Adrenal gland (tissue), 5 donors: ENCODE measurements at regions not wholly inside any gene's neighbourhood (a gene's known extent, or its start where the extent isn't known, plus 50 kb on each side); places are given as distances from the start of the nearest gene placed in this dataset.

Source experiments
- CTCF ChIP-seq, 6 experiments: fragments of 450-650 bp in 4 of 6; fragments of 200-600 bp in 2 of 6; sonication (generic) in 1 of 6; IDR thresholded peaks; 1 replicate in 5 of 6; 2 replicates in 1 of 6; pipeline versions ENCODE4 v1.5.1 to v1.8.0; 2016 to 2021; ENCODE audit warnings: antibody characterized with exemption in 6 of 6, mild to moderate bottlenecking in 2 of 6, moderate library complexity in 1 of 6
- POLR2A ChIP-seq, 2 donors: fragments of 450-650 bp; IDR thresholded peaks; one replicate each; pipeline ENCODE4 v1.6.1; 2017; ENCODE audit warnings: antibody characterized with exemption in 2 of 2, mild to moderate bottlenecking in 2 of 2, moderate library complexity in 1 of 2
- donor health status: DM: no; HTN: no; CAD: no.

GRCh38 chr11:96713301-96713700 lies 323.5 kb downstream of the JRKL start:
- TF ChIP-seq CTCF (IDR thresholded peaks at IDR 0.05), result no peak
- TF ChIP-seq POLR2A (IDR thresholded peaks at IDR 0.05), result no peak
